ENCODE measurements at regions not wholly inside any gene's neighbourhood (a gene's known extent, or its start where the extent isn't known, plus 50 kb on each side); places are given as distances from the start of the nearest gene placed in this dataset.

- Histone ChIP-seq H3K36me3 (ENCODE audit: control insufficient read depth in 1 of 2, insufficient read depth in 2 of 2, low read length in 2 of 2) (no peaks in the 10 kb centered on the region), H3K4me3 (replicated peaks in 1 of 2; ENCODE audit: low read depth in 1 of 2, low read length in 2 of 2) (no peak overlapping the region), H3K9ac (ENCODE audit: low read length) (no peak overlapping the region), H3K27me3 (ENCODE audit: insufficient read depth, low read length) (no peaks in the 10 kb centered on the region), H3K9me3 (ENCODE audit: control insufficient read depth in 1 of 2, insufficient read depth in 1 of 2, low read depth in 1 of 2, low read length in 2 of 2) (no peaks in the 10 kb centered on the region), H2AFZ (ENCODE audit: low read depth, low read length, poor library complexity, severe bottlenecking) (no peak overlapping the region), H3K27ac (ENCODE audit: low read depth, low read length) (no peak overlapping the region), H3K79me2 (ENCODE audit: insufficient read depth, low read length) (no peaks in the 10 kb centered on the region), H3K4me1 (ENCODE audit: control insufficient read depth in 1 of 2, insufficient read depth in 2 of 2, low read length in 2 of 2) (peaks cover 0 to 5% of the 10 kb centered on the region in 2 experiments; a peak in 1 of 4 replicates), H3K4me2 (ENCODE audit: low read length) (no peak overlapping the region), H4K20me1 (ENCODE audit: insufficient read depth) (no peaks in the 10 kb centered on the region), H3K9me2 (ENCODE audit: insufficient read depth) (no peaks in the 10 kb centered on the region)
- ChIA-PET CTCF (no interaction called here), RAD21 (ENCODE audit: low non-redundant PET in 1 of 2, low total read pairs in 2 of 2, uncharacterized antibody in 2 of 2, unreplicated experiment in 2 of 2) (no interaction called here), POLR2A (no interaction called here)
- no peak for ATAC-seq
- no TSS peak for BruUV-seq (replicated peaks)
- TF ChIP-seq EZH2phosphoT487 (IDR thresholded peaks at IDR 0.05; ENCODE audit: borderline replicate concordance) (no peak), SRF (IDR thresholded peaks at IDR 0.05; ENCODE audit: low read depth) (no peak), ZFX (IDR thresholded peaks at IDR 0.05) (no peak), CTCF (IDR thresholded peaks at IDR 0.05 in 2 of 3, conservative IDR thresholded peaks at IDR 0.05 in 1 of 3; ENCODE audit: borderline replicate concordance in 1 of 3, insufficient read depth in 1 of 3, low read depth in 2 of 3, low read length in 2 of 3) (no peak), ELF1 (IDR thresholded peaks at IDR 0.05; ENCODE audit: borderline replicate concordance, low read depth) (no peak), RAD21 (IDR thresholded peaks at IDR 0.05; ENCODE audit: low read depth) (no peak), EZH2 (IDR thresholded peaks at IDR 0.05) (no peak), JUND (IDR thresholded peaks at IDR 0.05) (no peak), MAX (IDR thresholded peaks at IDR 0.05) (no peak), FOSL1 (IDR thresholded peaks at IDR 0.05; ENCODE audit: low read depth) (no peak), ATF3 (IDR thresholded peaks at IDR 0.05) (no peak), POLR2AphosphoS5 (IDR thresholded peaks at IDR 0.05; ENCODE audit: low read depth, low read length) (no peak), SP1 (IDR thresholded peaks at IDR 0.05; ENCODE audit: low read depth) (no peak), ZNF274 (IDR thresholded peaks at IDR 0.05; ENCODE audit: low read depth, low read length) (no peak), YY1 (IDR thresholded peaks at IDR 0.05; ENCODE audit: extremely low read depth, insufficient replicate concordance, low read depth, low read length) (no peak), CEBPB (IDR thresholded peaks at IDR 0.05; ENCODE audit: low read depth) (no peak), TCF7L2 (IDR thresholded peaks at IDR 0.05; ENCODE audit: borderline replicate concordance, extremely low read depth, insufficient read depth, insufficient read length) (no peak)
- no peak for DNase-seq (ENCODE audit: low read depth, low spot score)
- intact Hi-C loops (cut with micrococcal nuclease) = no loop called here
These were observed 54.5 kb upstream of the LRIG1 start for GRCh38 chr3:66555214-66555844.

Measured in HCT116 (cell line).